ENCODE measurements at regions not wholly inside any gene's neighbourhood (a gene's known extent, or its start where the extent isn't known, plus 50 kb on each side); places are given as distances from the start of the nearest gene placed in this dataset.
"Not testable (repeated sequence)": the region's sequence is repeated elsewhere in the genome, so short reads cannot be mapped to it uniquely, and the experiment has no call there.

DNA sequence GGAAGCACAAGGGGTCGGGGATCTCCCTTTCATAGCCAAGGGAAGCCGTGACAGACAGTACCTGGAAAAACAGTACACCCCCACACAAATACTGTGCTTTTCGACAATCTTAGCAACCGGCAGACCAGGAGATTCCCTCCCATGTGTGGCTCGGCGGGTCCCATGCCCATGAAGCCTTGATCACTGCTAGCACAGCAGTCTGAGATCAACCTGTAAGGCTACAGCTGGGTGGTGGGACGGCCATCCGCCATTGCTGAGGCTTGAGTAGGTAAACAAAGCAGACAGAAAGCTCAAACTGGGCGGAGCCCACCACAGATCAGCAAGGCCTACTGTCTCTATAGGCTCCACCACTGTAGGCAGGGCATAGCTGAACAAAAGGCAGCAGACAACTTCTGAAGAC, 180.2 kb upstream of the SOX6 start:
- no peak for DNase-seq (ENCODE audit: low read depth)

DNA sequence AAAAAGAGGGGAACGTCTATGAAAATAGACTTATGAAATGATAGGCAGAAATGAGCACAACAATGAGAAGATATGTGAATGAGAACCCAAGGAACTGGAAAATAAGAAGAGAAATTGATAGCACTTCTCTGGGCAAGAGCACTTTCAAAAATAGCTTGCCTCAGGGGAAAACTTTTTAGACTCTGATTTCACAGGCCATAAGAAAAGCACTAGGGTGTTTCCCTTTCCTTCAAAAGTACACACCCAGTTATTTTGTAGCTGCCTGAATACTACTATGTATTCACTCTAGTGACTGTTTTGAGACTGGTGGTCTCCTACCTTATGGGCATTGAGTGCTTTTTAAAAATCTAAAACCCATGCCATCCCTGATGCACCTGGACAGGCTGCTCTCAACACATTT, 172.3 kb upstream of the SOX6 start:
- peak; percentile 13 for DNase-seq (ENCODE audit: low read depth)

DNA sequence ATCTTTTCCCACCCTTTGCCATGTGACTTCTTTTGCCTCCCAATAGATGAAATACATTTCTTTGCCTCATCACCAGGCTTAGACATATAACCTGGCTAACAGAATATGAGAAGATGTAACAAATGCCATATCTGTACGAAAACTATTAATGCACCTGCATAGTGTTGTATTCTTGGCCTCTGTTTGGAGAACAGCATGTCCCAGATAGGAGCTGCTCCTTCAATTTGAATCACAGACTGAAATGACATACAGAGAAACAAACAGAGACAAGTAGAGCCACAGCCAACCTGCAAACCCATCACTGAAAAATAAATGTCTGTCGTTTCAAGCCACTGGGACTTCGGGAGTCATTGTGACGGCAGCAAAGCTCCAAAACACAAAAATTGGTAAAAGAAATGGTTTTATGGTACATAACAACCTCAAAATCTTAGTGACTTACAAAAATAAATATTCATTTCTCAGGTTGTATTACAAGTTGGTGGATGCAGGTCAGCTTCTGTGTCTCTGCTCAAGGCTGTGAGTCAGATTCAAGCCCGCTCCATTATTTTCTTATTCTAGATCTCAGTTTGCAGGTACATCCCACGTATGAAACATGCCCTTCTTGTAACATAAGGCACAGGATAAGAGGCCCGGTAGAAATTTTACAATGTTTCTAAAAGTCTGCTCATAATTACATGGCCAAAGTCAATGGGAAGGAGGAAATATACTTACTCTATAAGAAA, 171.3 kb upstream of the SOX6 start:
- DNase-seq (ENCODE audit: low read depth), result no peak

DNA sequence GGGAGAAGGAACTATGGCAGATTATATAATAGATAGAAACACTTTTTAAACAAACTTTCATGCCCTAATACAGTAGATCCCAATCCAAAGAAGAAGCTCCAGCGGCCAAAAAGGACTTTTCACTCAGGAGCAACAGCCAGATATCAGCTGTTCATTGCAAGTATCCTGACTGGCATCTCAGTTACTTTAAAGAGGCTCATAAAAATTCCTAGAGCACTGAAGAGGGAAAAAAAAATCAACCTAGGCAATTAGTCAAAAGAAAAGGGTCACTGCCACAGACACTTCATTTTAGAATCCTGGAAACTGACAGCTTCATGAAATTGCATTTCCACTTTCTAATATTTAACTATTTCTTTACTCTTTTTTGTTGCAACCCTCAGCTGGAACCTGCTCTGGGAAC, 170.6 kb upstream of the SOX6 start:
- DNase-seq (ENCODE audit: low read depth), result no peak

DNA sequence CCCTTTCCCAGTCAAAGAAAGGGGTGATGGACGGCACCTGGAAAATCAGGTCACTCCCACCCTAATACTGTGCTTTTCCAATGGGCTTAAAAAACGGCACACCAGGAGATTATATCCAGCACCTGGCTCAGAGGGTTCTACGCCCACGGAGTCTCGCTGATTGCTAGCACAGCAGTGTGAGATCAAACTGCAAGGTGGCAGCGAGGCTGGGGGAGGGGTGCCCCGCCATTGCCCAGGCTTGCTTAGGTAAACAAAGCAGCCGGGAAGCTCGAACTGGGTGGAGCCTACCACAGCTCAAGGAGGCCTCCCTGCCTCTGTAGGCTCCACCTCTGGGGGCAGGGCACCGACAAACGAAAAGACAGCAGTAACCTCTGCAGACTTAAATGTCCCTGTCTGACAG, 164.4 kb upstream of the SOX6 start:
- not testable (repeated sequence) for DNase-seq (ENCODE audit: low read depth)

DNA sequence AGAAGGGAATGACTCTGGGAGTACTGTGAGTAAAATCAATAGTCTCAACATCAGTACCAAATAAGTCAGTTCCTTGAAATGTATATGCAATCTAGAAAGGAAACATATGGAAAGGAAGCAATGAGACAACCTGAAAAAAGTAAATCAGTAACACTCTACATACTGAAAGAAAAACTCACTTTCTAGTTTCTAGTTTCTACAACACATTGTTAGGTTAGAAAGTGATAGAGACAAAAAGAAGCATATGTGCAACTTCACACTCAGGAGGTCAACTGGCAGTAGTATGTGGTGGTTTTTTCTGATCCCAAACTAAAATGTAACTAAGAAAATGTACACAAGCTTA, 156.5 kb upstream of the SOX6 start:
- no peak for DNase-seq (ENCODE audit: low read depth)

DNA sequence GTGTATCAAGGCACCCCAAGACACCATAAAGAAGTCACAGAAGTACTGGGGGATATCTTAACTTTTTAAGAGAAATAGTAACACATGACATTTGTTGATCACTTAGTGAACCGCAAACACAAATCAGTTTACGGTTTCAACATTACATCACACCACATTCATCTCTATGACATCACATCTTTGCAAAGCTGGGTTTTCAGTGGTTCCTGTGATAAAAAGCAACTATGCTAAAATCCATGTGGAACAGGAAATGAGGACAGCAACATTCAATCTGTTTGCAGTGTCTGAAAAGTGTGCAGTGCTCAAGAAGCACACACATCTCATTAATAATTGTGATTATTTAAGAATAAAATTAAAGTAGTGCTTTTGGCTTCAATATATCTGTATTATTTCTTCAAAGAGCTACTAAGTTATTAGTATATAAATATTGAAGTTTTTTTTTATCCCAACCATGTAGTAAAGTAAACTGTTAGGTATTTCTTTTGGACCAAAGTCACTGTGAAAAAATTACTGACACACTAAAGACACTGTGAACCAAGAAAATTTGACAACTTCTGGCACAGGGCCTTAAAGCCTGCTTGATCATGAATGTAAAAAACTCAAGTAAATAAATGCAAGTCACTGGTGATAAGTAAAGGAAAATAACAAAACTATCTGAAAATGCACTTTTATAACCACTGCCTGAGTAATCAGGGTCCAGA, 156.0 kb upstream of the SOX6 start:
- no peak for DNase-seq (ENCODE audit: low read depth)

DNA sequence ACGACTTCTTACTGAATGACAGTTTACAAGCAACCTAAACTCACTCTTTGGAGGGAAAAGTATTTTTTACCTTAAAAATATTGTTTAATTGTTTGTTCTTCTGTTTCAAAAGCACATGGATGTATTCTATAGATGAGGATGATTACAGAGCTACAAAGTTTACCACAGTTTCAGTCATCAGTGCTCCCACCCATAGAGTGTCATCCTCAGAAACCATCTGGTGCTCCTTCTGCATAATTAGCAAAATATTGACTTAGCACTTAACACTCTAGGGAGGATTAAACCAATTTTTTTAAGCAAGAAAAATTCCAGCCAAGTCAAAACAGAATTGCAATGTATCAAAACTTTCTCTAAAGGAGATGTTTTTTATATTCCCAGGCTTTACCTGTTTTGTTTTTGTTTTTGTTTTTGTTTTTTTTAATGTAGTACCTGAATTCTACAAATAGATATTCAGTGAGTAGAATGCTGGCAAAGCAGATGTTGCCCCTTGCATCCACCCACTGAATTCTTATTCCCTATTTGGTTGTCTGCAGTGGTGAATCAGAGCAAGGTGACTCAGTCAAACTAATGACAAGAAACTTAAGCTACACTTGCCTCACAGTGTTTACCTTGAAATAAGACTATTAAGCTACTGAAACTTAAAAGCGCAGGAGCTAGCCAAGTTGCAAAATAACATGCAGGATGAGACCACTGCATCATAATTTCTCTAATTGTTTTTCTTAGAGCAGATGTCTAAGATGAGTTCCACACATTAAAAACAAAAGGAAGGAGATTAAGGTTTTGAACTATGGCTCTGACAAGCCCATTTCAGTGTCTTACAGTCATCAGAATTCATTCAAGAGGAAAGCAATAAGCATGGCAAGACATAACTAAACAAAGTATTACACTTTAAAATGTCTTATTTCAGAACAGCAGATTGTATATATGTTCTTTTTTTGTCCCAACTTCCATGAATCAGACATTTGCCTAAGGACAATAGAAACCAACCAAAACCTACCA, 155.1 kb upstream of the SOX6 start:
- peak; percentile 43 for DNase-seq (ENCODE audit: low read depth)

DNA sequence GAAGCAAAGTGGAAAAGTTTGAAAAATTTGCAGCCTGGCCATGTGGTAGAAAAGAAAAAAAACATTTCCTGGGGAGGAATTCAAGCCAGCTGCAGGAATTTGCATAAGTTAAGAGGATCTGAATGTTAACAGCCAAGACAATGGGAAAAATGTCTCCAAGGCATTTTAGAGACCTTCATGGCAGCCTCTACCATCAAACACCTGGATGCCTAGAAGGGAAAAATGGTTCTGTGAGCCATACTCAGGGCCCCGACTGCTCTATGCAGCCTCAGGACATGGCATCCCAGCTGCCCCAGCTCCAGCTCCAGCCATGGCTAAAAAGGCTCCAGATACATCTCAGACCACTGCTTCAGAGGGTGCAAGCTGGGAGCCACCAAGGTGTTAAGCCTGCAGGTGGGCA, 149.1 kb upstream of the SOX6 start:
- no peak for DNase-seq (ENCODE audit: low read depth)

DNA sequence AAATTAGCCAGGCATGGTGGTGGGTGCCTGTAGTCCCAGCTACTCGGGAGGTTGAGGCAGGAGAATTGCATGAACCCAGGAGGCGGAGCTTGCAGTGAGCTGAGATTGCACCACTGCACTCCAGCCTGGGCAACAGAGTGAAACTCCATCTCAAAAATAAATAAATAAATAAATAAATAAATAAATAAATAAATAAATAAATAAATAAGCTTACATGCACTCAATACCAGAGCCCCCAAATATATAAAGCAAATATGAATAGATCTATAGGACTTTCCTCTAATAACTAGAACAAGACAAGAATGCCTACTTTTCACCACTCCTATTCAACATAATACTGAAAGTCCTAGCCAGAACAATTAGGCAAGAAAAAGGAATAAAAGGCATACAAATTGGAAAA, 147.5 kb upstream of the SOX6 start:
- DNase-seq (ENCODE audit: low read depth), result not testable (repeated sequence)

DNA sequence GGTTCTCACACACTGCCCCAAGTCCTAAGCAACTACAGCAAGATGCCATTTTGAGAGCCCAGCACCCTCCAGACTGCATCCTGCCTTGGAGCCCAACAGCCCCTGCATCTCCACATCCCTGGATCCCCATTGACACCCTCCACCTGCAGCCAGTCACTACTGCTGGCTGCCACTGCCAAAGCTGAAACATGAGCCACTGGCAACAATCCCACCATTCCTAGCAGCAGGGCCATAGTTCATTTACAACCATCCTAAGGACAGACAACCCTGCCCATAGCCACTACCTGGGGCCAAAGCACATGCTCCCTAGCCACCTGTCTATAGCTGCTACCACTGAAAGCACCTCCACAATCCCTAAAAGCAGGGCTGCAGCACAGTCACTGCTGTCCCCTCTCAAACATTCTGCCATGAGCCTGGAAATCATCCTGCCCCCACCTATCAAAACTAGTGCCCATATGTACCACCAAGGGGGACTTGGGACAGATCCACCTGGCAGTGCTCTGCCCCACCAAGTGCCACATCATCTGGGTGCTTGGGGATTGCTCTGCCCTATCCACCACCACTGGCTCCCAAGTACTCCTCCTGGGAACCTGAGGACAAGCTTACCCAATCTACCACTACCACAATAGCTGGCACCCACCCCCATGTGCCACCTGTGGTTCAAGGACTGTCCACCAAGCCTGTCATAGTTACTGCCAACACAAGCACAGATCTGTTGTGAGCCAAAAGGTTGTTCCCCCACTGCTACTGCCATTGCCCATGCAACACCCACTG, 138.8 kb upstream of the SOX6 start:
- no peak for DNase-seq (ENCODE audit: low read depth)

DNA sequence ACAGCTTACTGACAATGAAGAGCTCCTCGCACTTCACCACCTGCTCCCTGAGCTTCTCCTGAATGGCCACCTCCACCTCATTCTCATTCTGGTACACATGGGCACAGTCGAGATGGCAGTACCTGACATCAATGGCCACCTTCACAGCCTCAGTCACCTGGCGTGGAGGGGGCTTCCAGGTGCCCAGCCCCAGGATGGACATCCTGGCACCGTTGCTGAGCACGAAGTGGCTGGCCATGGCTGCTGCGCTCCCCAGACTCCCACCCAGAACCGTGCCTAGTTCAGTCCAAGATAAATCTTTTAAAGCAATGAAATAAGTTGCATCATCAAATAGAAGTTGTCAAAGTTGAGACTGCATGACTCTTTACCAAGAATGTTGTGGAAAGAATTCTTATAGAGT, 128.1 kb upstream of the SOX6 start:
- no peak for DNase-seq (ENCODE audit: low read depth)

DNA sequence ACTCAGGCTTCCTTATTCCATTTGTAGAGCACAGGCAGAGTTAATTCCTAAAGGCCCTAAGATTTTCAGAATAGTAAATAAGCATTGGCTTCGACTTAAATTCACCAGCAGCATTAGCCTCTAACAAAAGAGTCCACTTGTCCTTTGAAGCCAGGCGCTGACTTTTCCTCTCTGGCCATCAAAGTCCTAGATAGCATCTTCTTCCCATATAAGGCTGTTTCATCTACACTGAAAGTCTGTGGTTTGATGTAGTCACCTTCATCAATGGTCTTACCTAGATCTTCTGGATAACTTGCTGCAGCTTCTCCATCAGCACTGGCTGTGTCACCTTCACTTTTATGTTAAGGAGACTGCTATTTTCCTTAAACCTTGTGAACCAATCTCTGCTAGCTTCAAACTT, 118.3 kb upstream of the SOX6 start:
- DNase-seq (ENCODE audit: low read depth), result no peak

DNA sequence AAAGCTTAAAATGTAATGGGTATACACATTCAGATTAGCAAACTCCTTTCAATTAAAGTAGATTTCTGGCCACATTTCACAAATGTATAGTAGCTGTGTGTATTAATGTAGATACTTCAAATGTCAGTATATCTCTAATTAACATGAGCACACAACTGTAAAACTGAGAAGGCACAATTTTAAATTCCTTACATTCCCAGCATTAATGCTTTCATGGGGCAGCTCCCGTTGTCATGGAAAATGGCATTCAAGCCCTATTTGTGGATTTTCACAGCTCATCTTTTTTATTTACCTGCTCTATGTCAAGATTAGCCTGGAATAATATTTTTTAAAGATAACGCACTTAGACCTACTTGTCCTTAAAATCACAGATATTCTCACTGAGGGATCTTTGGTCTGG, 113.6 kb upstream of the SOX6 start:
- no peak for DNase-seq (ENCODE audit: low read depth)

DNA sequence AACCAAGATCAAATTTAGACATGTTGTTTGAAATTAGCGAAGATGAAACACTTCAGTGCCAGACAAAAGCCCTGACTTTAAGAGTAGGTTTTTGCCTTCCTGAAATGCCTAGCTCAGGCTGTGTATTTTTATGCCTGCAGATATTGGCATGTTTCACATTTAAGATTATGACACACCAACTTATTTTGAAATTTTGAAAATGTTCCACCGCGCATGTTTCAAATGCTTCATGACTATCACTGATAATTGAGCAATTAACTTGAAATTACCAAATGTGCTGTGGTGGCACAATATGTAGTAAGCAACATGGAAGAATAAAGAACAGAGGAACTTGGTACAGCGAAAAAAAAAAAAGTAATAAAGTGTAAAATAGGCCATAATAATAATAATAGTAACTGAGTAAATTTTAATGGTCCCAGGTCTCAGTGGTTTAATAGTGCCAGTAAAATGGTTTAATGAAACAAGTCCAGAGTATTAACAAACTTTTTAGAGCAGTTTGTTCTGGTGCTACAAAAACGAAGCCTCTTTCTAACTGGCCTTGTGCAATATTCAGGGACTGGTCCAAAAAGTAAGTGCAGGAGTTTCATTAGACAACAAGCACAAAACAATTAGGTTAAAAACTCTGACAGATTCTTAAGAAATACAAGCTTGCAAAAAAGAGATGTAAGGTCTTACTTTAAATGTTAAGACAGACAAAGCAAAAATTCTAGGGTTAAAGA, 112.5 kb upstream of the SOX6 start:
- no peak for DNase-seq (ENCODE audit: low read depth)

DNA sequence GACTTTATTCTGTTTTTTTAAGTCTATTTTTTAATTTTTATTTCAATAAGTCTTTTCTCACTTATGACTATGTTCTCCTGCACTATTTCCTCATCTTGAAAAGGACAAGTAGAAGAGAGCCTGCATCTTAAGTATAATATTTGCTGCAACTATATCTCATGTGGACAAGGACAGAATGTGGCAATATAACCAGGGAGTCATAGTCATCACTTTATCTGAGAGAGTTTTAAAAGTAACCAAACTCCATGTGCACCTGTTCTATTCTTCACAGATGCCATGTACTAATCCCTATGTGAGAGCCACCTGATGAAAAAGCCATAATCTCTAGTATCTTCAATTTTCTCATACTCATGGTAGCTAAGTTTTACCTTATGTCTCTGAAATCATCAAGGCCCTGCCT, 104.2 kb upstream of the SOX6 start:
- DNase-seq (ENCODE audit: low read depth), result no peak

DNA sequence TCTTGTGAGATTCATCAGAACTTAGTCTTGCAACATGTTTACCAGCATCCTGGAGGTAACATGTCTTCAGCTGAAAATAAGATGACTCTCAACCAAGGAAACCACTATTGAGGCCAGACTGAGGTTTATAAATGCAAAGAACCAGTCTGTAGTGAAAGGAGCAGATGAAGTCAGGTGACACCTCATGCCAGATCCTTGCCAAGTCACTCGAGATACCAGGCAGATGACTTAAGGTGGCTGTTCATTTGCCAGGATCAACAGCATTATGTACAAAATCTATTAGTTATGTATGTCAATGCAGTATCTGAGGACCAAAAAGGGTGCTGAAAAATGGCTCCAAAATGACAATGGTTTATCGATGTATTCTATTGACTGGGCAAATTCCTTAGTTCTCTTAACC, 100.0 kb upstream of the SOX6 start:
- no peak for DNase-seq (ENCODE audit: low read depth)

DNA sequence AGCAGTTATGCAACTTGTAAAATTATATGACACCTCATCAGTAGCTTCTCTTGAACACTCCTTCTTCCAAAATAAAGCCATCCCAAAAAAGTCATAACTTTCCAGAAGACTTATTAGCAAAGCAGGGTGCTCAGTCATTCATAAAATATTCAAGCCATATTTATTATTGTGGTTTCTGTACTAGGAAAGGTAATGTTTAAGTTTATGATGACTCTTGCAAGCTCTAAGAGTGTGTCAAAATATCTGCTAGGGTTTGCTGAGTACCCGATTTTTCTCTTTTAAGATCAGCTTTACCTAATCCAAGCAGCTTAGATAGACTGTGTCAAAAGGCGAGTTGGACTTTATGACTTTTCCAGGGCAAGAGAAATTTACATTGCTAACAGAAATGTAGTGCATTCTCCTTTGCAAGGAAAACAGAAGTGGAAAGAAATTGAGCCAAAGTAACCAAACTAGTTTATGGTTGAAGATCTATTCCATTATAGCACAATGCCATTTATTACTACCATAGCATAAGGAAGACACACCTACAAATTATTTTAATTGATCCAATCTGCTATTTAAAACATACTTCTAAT, 98.0 kb upstream of the SOX6 start:
- DNase-seq (ENCODE audit: low read depth), result no peak

DNA sequence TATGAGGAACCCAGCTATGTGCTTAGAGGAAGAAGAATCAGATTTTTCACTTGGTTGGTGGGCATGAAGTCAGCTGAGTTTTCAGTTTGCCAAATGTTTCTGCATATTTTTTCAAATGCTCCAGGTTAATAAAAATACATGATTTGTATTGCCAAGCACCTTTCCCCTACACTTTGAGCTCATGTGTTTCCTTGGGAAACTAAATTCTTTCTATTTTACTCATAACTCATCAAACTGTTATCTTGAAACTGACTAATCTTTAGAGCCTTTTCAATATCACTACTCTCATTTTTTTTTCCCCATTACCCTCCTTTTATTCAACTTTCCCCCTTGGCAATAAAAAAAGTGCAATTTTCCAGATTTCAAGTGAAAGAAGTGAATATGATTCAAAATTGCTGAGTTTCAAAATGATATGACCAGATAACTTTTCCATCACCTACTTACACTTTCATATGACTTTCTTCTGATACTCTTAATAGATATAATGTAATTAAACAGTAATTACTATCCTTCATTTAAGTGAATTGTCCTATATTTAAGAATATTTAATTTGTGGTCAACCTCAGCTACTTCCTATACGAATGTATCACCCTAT, 91.9 kb upstream of the SOX6 start:
- DNase-seq (ENCODE audit: low read depth), result no peak

DNA sequence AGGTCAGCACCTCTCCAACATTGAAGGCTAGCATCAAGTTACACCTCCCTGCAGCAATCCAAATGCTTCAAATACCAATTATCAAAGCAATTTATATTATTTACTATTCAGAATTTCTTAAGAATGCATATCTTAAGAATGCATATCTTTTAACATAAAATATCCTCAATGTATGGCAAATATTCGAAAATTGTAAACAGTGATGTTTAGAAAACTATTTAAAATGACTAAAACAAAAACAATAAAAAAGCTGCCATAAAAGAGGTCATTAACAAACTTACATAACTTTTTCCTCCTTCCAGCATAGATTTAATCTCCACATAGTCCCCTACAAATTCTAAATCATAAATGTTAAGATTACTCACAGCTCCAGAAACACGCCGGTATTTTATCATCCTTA, 85.1 kb upstream of the SOX6 start:
- no peak for DNase-seq (ENCODE audit: low read depth)

DNA sequence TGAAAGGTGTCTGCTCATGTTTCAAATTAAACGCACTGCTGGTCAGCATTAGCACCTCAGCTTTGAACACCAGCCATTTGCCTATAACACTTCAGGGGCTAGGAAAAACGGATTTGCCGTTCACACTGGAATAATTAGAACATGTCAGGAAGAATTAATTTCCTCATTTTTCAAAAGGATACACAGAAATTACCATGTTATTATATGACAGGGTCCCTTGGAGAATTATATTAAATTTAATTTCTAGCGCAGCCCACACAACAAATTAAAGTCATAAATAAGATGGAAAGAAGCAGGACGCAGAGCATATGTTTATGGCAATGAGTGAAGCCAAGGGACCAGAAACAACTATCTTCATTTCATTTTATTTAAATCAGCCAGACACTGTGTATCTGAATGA, 83.8 kb upstream of the SOX6 start:
- DNase-seq (ENCODE audit: low read depth), result no peak
